ENCODE measurements at regions not wholly inside any gene's neighbourhood (a gene's known extent, or its start where the extent isn't known, plus 50 kb on each side); places are given as distances from the start of the nearest gene placed in this dataset.
"Not testable (repeated sequence)": the region's sequence is repeated elsewhere in the genome, so short reads cannot be mapped to it uniquely, and the experiment has no call there.

- DNase-seq (ENCODE audit: low read depth, low spot score); H3K4me3 ChIP-seq (ENCODE audit: low read depth, low read length); POLR2A ChIA-PET: not testable (repeated sequence)
- CTCF ChIA-PET = interaction anchor here (7.6 kb wide), 1 partner anchor 1404 kb away, joined by 42 read pairs; no protein-coding TSS in a partner anchor
- peak; percentile 30 for TF ChIP-seq CTCF (IDR thresholded peaks at IDR 0.05; ENCODE audit: insufficient read depth, low read length, missing control alignments)
Observed at GRCh38 chr16:5239472-5240277, 142.1 kb upstream of the EEF2KMT start.

GRCh38 chr16:5235119-5235518 lies 137.5 kb upstream of the EEF2KMT start:
- ChIA-PET CTCF (interaction anchor here (7.6 kb wide), 1 partner anchor 1408 kb away, joined by 42 read pairs; no protein-coding TSS in a partner anchor), POLR2A (no interaction called here)
- no peak for TF ChIP-seq CTCF (IDR thresholded peaks at IDR 0.05; ENCODE audit: insufficient read depth, low read length, missing control alignments)
- H3K4me3 ChIP-seq (ENCODE audit: low read depth, low read length) = no peak overlapping the region
- no peak for DNase-seq (ENCODE audit: low read depth, low spot score)

- CTCF ChIA-PET = interaction anchor here (7.6 kb wide), 1 partner anchor 1409 kb away, joined by 42 read pairs; no protein-coding TSS in a partner anchor
- DNase-seq (ENCODE audit: low read depth, low spot score) = no peak
- POLR2A ChIA-PET = no interaction called here
- TF ChIP-seq CTCF (IDR thresholded peaks at IDR 0.05; ENCODE audit: insufficient read depth, low read length, missing control alignments) = no peak
- H3K4me3 ChIP-seq (ENCODE audit: low read depth, low read length) = no peak overlapping the region
Observed at GRCh38 chr16:5234295-5235050, 136.9 kb upstream of the EEF2KMT start.

GRCh38 chr16:5231246-5231759 lies 133.7 kb upstream of the EEF2KMT start:
- no peak for DNase-seq (ENCODE audit: low read depth, low spot score)
- POLR2A ChIA-PET = no interaction called here
- no peak for TF ChIP-seq CTCF (IDR thresholded peaks at IDR 0.05; ENCODE audit: insufficient read depth, low read length, missing control alignments)

GRCh38 chr16:5228369-5228768 lies 130.8 kb upstream of the EEF2KMT start:
- ChIA-PET CTCF (no interaction called here), POLR2A (no interaction called here)
- no peak overlapping the region for H3K4me3 ChIP-seq (ENCODE audit: low read depth, low read length)
- no peak for DNase-seq (ENCODE audit: low read depth, low spot score)
- TF ChIP-seq CTCF (IDR thresholded peaks at IDR 0.05; ENCODE audit: insufficient read depth, low read length, missing control alignments) = no peak

More at GRCh38 chr16:5231246-5231759, 133.7 kb upstream of the EEF2KMT start:
- no peak overlapping the region for H3K4me3 ChIP-seq (ENCODE audit: low read depth, low read length)
- CTCF ChIA-PET = no interaction called here

Measured in AG04449 (cell line).